Renal pelvis (tissue), 1 donor: ENCODE measurements at regions not wholly inside any gene's neighbourhood (a gene's known extent, or its start where the extent isn't known, plus 50 kb on each side); places are given as distances from the start of the nearest gene placed in this dataset.

Experiments
- DNase-seq: peaks from one replicate; pipeline ENCODE4 v3.0.0-alpha.2; 2013

- DNase-seq = no peak
Observed at GRCh38 chr14:80378084-80378690, 166.9 kb upstream of the DIO2 start.

DNA sequence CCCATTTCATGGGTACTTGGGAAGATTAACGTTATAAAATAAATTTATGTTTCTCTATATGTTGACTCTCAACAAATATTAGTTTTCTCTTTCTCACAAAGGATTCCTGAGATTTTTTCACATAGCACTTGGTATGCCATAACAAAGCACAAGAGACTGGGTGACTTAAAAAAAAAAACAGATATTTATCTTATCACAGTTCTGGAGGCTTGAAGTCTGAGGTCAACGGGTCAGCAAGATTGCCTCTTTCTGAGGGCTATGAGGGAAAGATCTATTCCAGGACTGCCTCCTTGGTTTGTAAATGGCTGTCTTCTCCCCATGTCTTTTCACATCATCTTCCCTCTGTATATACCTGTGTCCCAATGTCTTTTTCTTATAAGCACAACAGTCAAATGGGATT is 153.5 kb upstream of the DIO2 start:
- DNase-seq = no peak

DNA sequence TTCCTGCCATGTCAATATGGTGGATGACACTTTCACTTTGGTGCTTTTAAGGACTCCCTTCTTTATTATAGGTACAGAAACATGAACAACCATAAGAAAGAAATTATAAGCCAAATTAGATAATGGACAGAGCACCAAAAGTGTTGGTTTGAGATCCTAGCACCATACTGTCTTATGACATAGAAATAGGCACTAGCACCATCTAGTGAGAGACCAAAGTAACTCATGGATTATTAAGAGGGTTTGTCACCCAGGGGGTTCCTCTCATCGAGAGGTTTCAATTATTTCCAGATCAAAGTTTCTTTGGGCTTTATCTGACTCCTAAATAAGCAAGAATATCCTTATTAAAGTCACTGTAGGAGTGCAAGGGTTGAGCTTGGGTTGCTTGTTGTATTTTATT is 153.0 kb upstream of the DIO2 start:
- DNase-seq = no peak

DNA sequence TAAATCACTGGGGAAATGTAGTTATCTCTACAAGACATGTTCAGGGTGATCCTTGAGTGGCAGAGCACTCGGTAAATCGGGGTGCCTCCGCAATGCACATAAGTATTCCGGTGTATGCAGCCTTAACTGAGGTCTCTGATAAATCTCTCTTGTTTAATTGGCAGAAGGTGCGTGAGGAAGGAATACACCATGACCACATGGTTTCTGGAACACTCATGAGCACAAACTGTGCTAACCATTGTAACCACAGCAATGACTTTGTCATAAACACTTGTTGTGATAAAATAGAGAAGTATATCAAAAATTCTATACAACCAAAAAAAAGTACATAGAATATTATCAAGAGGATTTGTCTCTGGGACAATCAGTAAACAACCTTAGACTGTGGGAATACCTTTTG is 146.8 kb upstream of the DIO2 start:
- DNase-seq = no peak

DNA sequence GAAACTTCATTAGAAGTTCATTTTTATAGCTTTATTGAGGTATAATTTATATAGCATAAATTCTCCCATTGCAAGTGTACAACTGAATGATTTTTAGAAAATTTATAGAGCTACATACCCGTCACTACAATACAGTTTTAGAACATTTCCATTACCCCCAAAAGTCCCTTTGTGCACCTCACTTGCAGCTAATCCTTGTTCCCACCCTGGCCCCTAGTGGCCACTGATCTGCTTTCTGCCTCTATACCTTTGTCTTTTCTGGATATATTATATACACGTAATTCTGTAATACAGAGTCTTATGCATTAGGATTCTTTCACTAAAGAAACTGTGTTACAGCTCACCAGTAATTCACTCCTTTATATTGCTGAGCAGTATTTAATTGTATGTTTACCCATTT is 145.1 kb upstream of the DIO2 start:
- no peak for DNase-seq

GRCh38 chr14:80354860-80355581 is 143.7 kb upstream of the DIO2 start:
- DNase-seq = no peak

DNA sequence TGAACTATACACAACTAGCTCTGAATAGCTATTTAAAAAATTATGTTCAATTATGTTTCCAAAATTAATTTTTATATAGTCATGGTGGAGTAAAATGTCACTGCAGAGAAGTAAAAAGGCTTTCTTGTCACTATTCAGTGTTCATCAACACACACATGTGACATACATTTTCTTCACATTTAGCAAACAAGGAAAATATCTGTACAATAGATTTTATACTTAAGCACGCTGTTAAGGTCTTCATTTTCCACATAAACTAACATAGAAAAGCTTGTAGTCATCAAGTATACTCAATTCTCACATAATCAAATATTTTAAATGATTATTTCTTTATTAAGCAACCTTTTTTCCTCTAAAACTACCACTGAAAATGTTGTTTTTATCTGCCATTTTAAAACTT is 141.2 kb upstream of the DIO2 start:
- DNase-seq = no peak

- DNase-seq = no peak
Observed at GRCh38 chr14:80350707-80351106, 139.4 kb upstream of the DIO2 start.

GRCh38 chr14:80346395-80346794 is 135.1 kb upstream of the DIO2 start:
- no peak for DNase-seq

DNA sequence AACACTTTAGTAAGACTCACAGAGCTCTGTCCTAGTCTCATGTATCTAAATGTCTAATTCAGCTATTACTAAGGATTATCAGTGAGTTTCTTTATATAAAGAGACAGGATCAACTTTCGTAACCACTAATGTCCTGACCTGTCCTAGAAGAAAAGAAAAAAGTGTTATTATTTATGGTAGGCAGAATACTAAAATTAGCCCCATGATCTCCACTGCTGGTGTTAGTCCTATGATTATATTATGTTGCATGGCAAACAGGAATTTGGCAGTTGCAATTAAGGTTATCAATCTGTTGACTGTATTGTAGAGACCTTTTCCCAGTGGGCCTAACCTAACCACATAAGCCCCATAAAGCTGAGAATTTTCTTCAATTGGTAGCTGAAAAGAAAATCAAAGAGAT is 132.9 kb upstream of the DIO2 start:
- DNase-seq = no peak

GRCh38 chr14:80336608-80337106 is 125.4 kb upstream of the DIO2 start:
- no peak for DNase-seq

DNA sequence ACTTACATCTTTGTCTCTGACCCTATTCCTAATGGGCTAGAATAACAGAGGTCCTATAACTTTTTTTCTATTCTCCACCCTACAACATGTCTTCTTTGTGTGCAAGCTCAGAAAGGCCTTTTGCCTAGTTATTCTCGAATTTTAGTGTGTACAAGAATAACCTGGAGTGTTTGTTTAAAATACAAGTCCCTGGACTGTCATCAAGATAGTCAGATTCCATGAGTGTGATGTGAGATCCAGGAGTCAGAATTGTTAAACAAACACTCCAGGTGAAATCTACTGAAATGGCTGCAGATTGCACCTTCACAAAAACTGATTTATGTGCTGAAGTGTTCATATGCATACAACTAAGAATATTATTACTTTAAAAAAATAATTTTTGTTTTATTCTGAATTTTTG is 114.4 kb upstream of the DIO2 start:
- no peak for DNase-seq

- DNase-seq = no peak
Observed at GRCh38 chr14:80325112-80325511, 113.8 kb upstream of the DIO2 start.

DNA sequence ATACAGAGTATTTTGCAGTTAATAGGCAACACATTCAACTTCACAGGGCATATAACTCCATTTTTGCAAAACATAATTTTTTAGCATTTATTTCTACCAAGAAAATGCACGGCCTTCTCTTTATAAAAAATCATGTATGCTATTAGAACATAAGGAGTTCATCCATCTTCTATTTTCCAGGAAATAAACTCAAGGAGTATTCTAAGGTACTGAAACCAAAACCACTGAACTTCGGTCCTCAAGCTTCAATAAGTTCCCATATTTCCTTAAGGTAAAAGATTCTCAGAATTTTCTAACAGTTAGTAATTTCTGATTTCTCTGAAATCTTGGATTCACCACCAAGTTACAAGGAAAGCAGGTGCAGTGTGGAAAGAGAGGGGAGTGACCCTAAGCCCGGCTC is 113.3 kb upstream of the DIO2 start:
- no peak for DNase-seq

DNA sequence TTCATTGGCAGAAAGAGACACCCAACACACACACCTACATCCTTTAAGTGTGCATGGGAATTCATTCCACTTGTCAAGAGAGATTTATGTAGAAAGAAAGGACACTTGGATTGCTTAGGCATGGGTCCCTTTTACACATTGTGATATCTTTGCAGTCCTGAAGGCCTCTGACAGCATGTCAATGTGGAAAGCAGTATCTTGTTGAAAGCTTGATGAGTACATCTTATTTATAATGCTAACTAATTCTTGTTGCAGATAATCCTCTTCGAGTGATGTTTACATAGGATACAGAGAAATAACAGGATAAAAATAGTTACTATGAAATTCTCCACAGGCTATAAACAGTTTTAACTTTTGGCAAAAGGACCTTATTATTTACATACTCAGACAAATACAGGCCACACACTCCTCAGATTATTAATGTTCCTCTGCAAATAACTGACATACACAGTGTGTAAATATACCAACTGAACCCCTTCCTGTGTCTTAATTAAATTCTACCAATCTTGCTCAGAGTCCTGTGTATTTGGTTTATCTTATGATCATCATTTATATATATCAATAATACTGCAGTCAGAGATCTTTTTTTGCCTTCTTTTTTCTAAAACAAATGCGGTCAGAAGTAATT is 111.8 kb upstream of the DIO2 start:
- DNase-seq = no peak

GRCh38 chr14:80316441-80316840 is 105.1 kb upstream of the DIO2 start:
- peak; percentile 7 for DNase-seq

DNA sequence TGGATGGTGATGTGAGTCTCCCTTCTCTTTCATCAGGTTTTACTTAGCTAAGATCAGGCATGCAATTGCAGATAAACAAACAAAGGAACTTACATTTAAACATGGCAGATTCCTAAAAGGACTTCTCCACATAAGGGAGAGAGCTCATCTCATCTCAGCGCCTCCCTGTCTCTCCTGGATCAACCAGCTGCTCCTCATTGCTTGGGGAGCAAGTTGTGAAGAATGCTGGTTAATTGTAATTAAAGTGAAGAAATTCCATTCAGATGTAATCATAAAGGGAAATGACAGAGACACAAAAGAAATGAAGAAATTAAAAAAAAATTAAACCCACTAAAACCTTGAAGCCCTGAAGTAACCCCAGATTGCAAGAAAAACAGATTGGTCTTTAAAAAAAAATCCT is 104.4 kb upstream of the DIO2 start:
- no peak for DNase-seq

DNA sequence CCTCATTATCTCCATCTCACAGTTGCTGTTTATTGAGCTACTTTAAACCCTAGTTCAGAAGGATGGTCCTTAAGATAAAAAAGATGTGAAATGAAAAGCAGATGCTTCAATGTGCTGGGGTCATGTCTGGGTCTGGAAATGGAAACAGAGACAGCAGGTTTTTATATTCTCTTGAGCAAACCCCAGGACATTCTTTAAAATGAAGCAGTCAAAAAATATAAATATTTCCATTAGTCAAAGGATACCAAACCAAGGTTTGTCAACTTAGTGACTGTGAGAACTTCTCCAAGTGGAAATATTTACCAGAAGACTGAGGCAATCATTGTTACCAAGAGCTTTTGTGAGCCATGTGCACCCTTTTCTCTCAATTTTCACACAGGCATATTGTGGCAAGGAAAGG is 102.5 kb upstream of the DIO2 start:
- no peak for DNase-seq

DNA sequence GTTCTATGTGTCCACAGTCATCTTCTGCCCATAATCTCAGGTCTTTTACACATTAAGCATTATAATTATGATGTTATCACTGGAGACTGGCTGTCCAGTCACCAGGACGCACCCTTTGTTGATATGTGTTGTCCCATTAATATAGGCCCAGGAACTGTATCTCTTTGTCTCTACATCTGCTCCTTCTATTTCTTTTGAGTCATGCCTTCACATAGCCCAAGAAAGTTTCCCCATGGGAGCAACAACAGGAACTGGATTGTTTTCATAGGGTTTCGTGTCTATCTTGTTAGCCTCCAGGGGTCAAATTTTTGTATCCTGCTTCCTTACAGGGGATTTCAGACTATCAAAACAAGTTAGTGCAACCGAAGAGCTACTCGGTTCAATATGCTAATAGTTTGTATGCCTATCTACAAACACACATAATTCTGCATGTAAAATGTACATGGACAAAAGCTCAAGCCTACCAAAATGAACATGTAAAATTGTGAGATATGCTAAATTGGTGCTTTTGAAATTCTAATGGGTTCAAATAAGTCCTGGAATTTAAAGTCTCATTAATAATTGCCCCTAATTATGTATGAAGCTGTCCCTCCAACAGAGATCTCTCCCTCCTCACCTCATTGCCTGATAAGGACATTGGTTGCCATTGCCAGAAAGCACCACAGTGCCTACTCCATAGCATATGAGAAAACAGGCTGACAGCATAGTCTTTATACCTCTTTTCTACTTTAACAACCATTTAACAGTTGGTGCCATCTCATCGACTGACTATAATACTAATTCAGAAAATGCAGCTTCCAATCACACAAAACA is 99.8 kb upstream of the DIO2 start:
- DNase-seq = no peak

- no peak for DNase-seq
Observed at GRCh38 chr14:80304125-80304766, 92.9 kb upstream of the DIO2 start.

GRCh38 chr14:80300351-80300750 is 89.0 kb upstream of the DIO2 start:
- no peak for DNase-seq

- no peak for DNase-seq
Observed at GRCh38 chr14:80298491-80299017, 87.2 kb upstream of the DIO2 start.
